SW480 (cell line): ENCODE measurements at regions not wholly inside any gene's neighbourhood (a gene's known extent, or its start where the extent isn't known, plus 50 kb on each side); places are given as distances from the start of the nearest gene placed in this dataset.
"Not testable (repeated sequence)": the region's sequence is repeated elsewhere in the genome, so short reads cannot be mapped to it uniquely, and the experiment has no call there.

Source experiments
- DNase-seq: peaks from one replicate; pipeline ENCODE4 v3.0.0-alpha.2; 2016; ENCODE audit warnings: low spot score

DNA sequence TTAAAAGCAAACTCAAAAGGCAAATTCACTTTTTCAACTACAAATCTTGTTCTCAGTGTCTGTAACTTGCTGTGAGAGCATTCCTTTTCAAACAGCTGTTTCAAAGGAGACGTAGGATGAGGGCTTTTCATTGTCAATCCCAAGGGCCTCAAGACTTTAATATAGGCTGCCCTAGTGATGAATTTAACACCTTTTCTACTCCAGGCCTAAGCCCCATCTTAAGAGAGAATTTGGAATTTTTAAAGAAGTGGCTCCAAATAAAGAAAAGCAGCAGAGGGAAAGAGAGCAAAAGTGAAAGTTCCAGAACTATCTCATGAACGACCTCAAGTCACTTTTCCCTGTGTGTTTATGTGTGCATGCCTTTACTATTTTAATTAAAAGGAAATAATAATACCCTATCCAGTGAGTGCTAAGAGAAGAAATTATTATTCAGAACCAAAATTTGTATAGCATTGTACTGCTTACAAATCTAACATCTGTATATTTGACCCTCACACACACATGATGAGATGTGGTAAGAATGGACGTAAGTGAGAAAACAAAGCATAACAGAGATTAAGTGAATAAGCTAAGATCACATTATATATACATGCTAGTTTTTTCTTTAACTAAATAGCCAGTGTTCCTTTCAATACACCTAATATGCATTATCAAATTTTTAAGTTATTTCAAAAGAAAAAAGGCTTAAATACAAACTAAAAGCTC, 196.4 kb downstream of the VGLL3 start:
- DNase-seq, result no peak

DNA sequence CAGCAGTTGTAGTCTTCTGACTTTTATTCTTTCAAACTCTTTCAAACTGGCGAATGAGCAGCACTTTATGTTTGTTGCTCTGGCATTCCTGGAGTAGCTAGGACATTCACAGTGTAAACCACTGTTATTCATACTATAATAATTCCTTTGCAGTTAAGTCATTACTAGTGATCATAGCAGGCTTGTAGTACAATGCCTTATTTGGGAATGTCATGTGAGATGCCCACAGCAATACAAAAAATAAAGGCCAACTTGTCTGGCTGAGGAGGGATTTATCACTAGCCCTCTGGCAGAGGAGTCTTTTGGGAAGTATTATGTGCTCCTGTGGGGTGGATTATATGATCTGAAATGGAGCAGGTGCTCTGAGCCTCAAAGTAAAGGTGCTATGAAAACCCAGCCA, 197.2 kb downstream of the VGLL3 start:
- peak; percentile 88 for DNase-seq

DNA sequence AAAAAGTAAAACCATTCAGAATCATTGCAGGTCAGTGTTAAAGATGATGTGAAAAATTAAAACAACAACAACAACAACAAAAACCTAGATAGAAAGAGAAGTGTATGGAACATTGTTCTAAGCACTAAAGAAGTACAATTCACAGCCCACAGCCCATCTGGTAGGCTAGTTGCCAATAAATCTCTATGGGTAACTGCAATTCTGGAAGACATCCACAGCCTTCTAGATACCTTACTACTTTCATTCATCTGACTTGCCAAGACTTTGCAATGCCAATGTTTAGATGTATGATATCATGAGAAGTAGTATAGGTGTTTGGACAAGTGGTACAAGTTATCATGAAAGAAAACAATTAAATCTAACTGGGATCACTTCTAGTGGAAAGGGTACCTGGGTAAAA, 198.6 kb downstream of the VGLL3 start:
- no peak for DNase-seq

DNA sequence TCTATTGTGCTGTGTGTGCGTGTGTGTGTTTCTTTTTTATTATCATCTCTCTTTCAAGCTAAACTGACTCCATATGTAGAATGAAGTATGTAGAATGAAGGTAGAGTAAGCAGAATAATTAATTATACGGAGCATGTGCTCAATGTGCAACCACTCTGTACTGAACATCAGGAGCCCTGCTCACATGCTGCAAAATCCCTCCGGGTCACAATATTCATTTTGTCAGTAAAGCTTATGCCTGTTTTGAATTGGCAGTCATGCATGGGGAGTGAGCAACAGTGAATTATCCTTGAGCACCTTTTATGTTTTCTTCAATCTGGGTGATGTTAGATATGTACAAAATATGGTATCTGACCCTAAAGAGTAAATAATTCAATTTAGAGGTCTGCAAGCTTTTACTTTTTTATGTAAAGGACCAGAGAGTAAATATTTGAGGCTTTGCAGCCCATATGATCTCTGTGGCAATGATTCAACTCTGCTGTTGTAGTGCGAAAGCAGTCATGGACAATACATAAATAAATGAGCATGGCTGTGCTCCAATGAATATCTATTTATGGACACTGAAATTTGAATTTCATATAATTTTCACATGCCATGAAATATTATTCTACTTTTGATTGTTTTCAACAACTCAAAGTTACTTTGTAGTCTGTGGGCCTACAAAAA, 199.9 kb downstream of the VGLL3 start:
- no peak for DNase-seq

DNA sequence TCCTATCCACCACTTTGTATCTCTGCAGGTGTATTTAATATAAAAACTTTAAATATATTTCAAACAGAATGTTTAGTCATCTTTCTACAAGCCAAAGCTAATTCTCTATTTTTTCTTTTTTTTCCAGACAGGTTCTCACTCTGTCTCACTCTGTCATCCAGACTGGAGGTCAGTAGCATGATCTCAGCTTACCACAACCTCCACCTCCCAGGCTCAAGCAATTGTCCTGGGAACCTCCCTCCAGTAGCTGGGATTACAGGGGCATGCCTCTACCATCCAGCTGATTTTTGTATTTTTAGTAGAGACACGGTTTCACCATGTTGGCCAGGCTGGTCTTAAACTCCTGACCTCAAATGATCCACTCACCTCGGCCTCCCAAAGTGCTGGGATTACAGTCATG, 202.6 kb downstream of the VGLL3 start:
- DNase-seq, result no peak

DNA sequence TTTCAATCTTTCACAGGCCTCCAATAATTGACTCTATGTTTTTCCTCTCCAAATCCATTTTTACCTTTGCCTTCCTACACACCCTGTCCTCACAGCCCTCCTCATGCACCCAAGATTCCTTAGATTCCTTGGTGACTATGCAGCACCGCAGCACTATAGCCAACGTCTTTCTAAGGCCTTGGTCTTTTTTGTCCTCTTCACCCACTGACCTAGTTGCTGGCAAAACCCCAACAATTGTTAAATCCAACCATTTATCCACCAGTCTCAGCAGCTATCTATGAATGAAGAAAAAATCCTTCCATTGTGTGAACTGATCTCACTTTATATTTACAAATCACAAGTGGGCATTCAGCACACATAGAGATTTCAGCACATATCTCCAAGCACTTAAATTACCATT, 203.9 kb downstream of the VGLL3 start:
- no peak for DNase-seq

DNA sequence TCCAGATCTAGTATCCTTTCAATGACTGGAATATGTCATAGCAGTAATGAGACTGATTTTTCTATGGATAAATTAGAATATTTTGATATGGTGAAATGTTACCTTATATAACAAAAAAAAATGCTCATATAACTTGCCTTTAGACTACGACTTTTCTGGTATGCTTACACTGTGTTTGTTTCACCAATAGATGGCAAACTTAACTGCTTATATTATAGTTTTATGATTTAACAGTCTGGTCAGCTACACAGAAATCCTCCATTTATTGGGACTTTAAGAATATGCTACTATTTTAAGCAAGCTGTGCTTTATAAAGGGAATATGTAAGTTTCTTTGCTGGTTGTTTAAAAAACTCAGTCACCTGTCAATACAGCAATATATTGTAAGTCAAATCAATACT, 205.6 kb downstream of the VGLL3 start:
- DNase-seq, result no peak

DNA sequence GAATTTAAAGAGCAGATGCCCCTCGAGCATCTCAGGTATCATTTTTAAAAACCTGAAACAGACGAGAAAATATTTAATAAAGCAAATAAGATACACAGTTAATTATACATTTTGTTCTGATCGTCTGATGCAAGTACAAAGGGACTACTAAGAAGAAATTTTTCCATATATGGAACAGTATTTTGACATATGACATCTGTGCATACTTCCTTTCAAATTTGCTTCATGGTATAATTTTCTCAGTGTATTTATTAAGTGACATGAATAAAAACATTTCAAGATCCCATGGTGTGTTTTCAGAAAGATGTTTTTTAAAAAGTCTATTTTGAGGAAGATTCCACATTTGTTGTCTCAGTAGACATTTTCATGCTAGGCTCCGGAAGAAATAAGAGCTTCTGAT, 208.1 kb downstream of the VGLL3 start:
- DNase-seq, result no peak

DNA sequence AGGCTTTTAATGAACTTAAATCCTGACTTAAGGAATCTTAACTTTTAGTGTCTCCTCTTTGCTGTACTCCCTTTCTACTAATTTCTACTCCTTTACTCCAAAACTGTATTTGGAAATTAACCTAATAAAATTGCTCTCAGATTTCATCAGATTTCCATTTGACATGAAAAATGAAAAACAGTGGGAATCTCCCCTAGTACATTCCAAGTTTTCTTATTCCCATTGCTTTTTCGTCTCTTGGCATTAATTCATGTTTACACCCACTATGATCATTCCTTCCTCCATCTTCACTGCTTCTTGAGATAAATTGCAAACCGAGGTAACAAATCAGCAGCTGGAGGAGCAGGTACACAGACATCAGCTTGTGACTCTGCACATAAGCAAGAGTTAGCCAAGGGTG, 208.7 kb downstream of the VGLL3 start:
- no peak for DNase-seq

DNA sequence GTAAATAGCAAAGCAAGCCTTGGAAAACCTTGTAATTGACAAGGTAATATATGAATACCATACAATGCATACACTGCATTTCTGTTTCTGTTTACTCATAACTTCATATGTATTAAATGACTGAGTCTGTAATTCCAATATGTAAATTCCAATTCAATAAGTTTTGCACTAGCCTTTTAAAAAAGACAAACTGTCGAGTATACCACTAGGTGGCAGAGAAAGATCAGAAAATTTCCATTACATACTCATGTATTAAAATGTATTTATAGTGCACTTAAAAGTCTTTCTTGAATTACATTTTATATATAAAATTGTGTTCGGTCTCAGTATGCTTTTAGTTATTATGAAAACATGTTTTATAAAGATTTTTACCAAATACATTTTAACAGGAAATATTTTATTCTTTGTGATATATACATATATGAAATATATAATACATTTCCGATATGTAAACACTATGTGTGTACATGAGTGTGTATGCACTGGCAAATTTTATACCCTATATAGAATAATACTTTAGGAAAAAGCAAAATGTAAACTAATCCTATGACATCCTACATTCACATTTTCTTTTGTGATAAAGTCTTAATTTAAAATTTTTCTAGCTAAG, 216.8 kb downstream of the VGLL3 start:
- peak; percentile 33 for DNase-seq

DNA sequence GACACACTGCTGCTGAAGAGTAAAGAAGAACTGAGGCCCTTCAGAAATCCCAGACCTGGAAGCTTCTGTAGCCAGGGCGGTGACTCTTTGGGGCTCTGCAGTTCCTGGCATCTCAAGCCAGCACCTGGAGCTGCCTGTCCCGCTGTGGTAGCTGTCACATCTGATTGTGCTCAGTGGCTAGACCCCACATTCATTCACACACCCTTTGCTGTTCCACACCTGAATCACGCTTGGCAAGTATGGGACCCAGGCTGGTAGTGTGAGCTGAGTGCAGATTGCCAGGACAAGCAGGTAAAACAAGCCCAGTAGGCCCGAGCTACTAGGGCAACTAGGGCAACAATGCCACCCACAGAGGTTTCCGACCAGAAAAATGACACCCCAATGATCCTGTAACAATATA, 218.2 kb downstream of the VGLL3 start:
- no peak for DNase-seq

DNA sequence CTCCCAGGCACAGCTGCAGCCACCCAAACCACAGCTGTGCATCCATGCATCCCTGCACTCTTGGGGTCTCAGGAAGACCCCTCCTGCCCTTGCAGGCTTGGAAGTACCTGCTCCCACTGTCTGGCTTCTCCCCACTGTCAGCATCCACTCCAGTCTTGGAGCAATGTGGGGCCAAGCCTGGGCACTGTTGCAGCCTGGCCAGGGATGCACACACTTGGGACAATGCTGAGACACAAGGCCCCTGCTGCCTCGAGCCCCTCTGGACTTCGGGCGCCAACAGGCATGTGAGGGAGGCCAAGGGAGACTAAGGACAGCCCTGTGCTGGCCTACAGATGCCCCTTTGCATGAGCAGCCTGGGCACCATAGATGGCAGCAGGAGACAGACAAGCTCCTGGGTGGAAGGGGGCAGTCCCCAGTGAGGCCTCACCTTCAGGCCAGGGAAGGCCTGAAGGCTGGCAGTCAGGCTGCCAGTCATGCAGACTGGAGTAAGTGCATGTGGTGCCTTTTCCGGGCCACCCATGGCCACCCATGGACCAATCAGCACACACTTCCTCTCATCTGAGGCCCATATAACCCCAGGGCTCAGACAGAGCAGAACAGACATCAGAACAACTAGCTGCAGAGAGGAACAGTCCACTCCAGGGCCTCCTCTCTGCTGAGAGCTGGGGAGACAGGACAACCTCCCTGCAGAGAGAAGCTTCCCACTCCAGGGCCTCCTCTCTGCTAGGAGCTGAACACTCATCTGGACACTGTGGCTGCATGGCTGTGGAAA, 219.0 kb downstream of the VGLL3 start:
- DNase-seq, result no peak

DNA sequence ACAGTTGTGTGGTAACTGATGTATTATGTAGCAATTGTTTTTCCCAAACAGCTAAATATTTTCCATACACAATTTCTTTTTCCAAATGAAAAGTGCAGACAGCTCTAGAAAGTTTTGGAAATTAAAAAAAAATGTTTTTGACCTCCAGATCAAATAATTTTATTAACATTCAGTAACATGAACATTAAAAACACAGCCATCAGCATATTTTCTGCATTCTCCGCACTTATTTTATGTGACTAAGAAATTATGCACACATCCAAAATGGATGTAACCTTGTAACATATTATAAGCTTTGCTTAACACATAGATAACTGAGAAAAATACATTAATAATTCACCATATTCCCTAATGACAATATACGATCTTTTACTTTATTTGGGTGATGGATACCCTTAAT, 224.6 kb downstream of the VGLL3 start:
- DNase-seq, result no peak

DNA sequence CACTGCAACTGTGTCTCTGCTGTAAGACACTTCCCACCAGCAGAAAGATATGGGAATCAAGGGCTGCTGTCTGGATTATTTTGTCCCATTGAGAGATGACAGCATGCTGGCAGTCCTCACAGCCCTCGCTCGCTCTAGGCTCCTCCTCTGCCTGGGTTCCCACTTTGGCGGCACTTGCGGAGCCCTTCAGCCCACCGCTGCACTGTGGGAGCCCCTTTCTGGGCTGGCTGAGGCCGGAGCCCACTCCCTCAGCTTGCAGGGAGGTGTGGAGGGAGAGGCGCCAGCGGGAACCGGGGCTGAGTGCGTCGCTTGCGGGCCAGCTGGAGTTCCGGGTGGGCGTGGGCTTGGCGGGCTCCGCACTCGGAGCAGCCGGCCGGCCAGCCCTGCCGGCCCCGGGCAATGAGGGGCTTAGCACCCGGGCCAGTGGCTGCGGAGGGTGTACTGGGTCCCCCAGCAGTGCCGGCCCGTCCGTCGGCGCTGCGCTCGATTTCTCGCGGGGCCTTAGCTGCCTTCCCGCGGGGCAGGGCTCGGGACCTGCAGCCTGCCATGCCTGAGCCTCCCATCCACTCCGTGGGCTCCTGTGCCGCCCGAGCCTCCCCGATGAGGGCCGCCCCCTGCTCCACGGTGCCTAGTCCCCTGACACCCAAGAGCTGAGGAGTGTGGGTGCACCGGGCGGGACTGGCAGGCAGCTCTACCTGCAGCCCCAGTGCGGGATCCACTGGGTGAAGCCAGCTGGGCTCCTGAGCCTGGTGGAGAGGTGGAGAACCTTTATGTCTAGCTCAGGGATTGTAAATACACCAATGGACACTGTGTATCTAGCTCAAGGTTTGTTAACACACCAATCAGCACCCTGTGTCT, 233.4 kb downstream of the VGLL3 start:
- not testable (repeated sequence) for DNase-seq

DNA sequence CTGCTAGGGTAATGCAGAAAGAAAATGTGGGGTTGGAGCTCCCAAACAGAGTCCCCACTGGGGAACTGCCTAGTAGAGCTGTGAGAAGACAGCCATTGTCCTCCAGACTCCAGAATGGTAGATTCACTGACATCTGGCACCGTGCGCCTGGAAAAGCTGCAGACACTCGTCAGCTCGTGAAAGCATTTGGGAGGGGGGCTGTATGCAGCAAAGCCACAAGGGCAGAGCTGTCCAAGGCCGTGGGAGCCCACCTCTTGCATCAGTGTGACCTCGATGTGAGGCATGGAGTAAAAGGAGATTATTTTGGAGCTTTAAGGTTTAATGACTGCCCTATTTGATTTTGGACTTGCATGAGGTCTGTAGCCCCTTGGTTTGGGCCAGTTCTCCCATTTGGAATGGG, 242.9 kb downstream of the VGLL3 start:
- no peak for DNase-seq

DNA sequence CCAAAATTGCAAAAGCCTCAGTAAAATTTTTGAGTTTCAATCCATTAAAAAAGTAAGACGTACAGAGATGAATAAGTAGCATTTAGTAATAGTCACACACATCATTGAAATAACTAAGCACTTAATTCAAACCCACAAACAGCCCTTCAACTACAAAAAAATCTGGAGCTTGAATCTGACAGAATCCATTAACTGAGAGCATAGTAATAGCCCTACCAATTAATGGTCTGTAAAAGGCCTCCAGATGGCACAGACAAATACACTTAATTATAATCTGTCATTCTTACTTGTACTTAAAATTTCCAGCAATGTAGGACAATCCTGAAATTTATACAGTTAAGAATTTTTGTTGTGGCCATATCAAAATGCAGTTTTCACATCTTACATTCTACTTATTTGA, 246.9 kb downstream of the VGLL3 start:
- DNase-seq, result no peak

DNA sequence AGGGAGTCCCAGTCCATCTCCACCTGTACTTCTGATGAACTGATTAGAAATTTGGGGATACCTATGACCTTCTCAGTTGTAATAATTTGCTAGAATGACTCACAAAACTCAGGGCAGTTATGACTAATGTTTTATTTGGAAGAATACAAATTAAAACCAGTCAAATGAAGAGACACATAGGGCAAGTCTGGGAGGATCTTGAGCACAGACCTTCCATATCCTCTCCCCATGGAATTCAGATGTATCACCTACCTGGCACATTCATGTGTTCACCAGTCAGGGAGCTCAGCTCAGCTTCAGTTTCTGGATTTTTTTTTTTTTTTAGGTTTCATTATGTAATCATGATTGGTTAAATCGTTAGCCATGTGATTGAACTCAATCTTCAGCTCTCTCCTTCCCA, 247.7 kb downstream of the VGLL3 start:
- no peak for DNase-seq

DNA sequence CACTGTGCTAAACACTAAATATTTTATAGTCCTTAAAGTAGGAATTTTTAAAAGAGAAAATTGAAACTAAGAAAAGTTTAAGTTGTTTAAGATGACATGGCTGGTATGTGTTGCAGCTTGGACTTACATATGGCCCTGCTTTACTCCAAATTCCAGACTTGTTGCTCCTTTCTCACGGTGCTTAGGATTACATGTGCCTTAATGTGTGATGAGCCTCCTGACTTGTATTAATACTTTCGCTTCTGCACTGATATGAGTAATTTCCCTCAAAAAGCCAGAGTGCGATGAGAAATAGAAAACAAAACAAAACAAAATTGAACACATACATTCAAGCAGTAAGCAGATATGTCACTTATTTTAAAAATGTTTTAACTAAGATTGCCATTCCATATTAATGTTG, 250.2 kb downstream of the VGLL3 start:
- DNase-seq, result no peak

DNA sequence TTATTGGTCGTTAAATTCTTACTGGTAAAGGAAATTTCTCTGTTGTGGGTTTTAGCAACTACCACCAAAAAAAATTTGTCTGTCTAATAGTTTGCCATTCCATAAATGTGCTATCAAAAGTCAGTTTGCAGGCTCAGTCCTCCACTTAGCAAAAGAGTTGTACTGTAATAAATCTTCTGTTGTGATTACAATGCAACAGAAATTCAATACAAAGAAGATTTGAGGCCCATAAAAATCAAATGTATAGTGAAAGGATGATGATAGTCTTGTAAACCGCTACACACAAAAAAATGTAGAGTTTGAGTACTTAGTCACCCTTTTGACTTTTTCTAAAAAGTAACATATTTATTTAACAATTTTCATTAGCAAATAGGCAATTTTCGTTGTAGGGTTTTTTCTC, 251.7 kb downstream of the VGLL3 start:
- DNase-seq, result no peak

DNA sequence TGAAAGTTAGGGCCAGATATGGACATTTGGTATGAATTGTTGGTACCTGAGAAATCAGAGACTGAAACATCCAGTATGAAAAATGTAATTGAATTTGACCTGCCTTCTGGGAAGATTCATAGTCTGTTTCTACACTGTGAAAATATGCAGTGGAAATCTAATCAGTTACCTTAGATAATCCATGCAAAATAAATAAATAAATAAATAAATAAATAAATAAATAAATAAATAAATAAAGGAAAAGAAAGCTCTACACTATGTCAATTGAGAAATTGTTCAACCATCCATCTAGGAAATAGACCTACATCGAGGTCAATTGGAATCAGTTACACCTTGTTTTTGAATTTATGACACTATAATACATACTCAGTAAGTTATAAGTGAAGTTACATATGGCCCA, 252.3 kb downstream of the VGLL3 start:
- DNase-seq, result no peak

DNA sequence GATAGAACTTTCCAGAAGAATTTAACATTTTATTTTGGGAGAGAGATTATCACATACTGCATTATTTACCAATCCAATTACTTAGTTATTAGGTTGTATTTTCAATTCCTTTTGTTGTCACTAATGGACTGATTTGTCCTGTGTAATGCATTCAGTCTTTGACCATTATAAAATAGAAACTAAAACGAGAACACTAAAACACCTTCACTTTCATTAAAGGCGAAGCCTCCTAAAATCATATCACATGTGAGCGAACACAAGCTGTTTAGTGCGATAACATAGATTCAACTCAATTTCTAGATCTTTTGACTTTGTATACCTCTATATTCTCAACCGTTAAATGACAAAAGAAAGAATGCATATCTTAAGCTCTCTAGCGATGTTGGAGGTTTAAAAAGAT, 253.4 kb downstream of the VGLL3 start:
- no peak for DNase-seq

DNA sequence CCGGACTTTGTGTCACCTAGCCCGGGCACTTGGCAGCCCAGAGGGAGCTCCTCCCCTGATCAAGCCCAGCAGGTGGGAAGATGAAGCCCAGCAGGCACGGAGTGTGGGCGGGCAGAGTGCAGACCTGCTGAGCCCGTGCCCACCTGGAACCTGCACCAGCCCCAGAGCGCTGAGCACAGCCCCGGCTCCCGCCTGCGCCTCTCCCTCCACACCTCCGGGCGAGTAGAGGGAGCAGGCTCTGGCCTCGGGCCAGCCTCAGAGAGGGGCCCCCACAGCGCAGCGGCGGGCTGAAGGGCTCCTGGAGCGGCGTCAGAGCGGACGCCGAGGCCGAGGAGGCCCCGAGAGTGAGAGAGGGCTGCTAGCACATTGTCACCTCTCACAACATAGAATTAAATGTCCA, 257.7 kb downstream of the VGLL3 start:
- no peak for DNase-seq
